ENCODE measurements at regions not wholly inside any gene's neighbourhood (a gene's known extent, or its start where the extent isn't known, plus 50 kb on each side); places are given as distances from the start of the nearest gene placed in this dataset.

DNA sequence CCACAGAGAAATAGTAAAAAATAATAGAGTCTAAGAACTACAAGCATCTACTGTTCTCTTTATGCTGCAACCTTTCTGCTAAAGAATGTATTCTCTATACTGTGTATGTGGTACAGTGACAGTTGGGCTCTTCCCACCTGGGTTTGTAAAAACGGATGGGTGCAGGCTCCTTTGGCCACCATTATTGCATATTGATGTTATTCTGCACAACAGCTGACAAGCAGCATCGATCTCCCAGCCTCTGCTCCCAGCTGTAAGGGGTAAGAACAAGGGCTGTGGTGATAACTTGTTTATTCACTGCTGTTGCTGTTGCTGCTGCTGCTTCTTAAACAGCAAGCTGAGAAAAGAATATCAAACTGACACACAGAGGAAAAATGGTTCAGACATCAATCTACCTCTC, 56.1 kb downstream of the KCNRG start:
- DNase-seq (ENCODE audit: low read depth in 2 of 2): no peak

GRCh38 chr13:50072676-50073075, 57.4 kb downstream of the KCNRG start:
- no peak for DNase-seq (ENCODE audit: low read depth in 2 of 2)

DNA sequence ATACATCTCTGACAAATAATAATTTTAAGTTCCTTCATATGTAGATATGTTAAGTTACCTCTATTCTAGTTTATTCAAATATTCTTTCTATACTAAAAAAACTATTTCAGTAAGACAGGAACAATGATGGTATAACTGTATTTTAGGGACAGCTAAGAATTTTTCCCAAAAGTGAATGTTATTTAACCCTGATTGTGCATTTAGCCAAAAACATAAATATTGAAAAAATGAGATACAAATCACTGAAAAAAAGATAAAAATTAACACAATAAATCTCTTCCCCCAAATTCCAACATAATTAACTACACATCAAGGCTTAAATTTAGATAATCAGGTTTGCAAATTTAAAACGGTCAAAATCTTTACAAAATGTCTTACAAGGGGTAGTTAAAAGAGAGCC, 58.1 kb downstream of the KCNRG start:
- no peak for DNase-seq (ENCODE audit: low read depth in 2 of 2)

GRCh38 chr13:50074843-50075242, 59.6 kb downstream of the KCNRG start:
- DNase-seq (ENCODE audit: low read depth in 2 of 2): no peak

- no peak for DNase-seq (ENCODE audit: low read depth in 2 of 2)
Measured at GRCh38 chr13:50075619-50076097, 60.4 kb downstream of the KCNRG start.

DNA sequence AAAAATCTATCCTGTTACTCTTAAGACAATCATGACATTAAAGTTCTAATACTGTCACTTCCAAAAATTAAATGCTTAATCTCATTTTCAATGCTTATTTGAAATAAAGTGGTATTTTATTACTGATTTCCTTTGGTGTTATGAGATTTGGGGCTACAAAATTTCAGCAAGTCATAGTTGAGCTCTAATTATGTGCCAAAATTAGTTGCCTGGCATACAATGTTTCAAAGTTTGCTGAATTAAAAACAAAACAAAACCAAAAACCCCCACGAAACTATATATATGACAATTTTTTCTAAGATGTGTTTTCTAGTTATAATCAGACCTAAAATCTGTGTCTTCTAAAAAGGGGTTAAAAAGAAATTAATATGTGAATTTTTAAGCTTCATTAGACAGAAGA, 62.2 kb downstream of the KCNRG start:
- DNase-seq (ENCODE audit: low read depth in 2 of 2): no peak

GRCh38 chr13:50078231-50078894, 63.1 kb downstream of the KCNRG start:
- no peak for DNase-seq (ENCODE audit: low read depth in 2 of 2)

- no peak for DNase-seq (ENCODE audit: low read depth in 2 of 2)
Measured at GRCh38 chr13:50078895-50079654, 63.8 kb downstream of the KCNRG start.

DNA sequence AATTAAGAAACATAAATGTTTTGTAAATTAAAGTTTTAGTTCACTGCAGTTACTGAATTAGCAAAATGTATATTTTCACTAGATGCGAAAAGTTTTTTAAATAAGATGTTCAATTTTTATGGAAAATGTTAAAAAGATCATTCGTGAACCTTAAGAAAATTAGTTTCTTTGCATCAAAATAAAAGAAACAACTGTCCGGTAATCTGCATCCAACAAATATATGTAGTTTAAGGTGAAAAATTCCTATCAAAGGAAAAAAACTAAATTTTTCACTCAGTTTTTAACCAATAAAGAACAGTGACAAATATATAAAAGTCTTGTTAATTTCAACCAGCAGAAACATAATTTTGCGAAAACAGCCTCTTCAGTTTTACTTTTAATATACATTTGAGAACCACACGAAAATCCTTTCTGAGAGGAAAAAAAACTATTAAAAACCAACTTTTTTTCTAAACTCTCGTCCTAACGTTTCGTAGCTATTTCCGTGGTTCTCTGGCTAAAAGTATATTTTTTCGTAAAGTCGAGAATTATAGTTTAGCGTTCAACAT, 64.5 kb downstream of the KCNRG start:
- no peak for DNase-seq (ENCODE audit: low read depth in 2 of 2)

DNA sequence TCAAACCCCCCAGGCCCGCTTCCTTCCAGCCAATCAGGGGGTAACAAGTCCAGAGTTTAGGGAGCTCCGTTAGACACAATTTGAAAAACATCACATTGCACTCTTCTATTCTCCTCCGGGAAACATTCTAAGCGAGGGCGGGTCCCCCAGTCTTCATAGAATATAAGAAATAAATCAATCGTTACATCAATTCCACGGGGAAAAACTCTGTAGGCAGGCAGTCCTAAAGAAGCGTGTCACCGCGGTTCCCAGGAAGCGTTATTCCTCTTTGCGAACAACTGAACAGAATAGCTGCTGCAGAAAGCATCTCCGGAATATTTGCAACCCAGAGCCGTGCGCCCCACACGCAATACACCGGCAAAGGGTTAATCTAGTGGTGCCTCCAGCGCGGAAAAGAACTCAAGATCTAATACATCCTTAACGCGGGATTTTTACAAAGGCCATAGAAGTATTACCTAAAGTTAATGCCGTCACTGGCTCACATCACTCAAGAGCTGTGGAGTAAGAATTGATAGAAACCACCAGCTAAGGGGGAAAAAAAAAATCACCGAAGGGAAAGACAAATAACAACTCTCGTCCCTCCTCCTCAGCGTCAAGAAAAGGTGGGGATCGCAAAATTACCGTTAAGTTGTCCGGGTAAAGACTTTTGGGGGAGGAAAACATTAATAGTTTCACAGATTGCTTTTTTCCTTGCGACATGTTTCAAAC, 65.1 kb downstream of the KCNRG start:
- DNase-seq (ENCODE audit: low read depth in 2 of 2): no peak

- DNase-seq (ENCODE audit: low read depth in 2 of 2): no peak
Measured at GRCh38 chr13:50080911-50081678, 65.9 kb downstream of the KCNRG start.

DNA sequence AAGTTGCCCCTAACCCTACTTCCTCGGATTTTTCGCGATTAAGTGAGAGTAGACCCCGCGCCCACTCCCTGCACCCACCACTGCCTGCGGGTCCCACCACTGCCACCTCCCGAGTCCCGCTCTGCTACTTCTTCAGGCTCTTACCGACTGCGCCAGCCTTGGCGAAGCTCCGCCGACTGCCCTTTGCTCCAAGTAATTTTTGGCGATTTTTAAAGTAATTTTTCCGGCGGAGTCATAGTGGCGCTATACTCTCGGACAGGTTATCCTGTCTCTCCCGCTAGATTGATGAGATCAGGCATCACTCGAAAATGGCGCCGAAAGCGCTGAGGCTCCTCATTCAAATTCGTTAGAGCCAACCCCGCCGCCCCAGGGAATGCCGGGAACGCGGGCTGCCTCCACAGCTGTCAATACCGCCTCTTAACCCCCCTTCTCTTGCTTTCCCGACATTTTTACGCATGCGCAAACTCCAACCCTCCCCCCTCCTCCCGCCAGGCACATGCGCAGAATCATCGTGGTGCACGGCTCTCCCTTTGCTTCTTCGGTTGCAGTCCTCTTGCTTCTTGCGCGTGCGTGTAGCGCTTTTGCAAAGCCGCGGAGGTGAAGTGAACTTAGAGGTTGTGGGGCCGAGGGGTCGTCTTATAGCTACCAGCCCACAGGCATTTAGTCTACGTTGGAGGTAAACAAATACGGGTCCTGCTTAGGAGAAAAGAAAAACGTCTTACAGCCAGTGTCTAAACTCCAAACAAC, 66.6 kb downstream of the KCNRG start:
- DNase-seq (ENCODE audit: low read depth in 2 of 2): peak; percentile 98

GRCh38 chr13:50082426-50083281, 67.4 kb downstream of the KCNRG start:
- peak; percentile 40 to 42 for DNase-seq (ENCODE audit: low read depth in 2 of 2)

- peak; percentile 37 to 43 for DNase-seq (ENCODE audit: low read depth in 2 of 2)
Measured at GRCh38 chr13:50085063-50085462, 69.8 kb downstream of the KCNRG start.

DNA sequence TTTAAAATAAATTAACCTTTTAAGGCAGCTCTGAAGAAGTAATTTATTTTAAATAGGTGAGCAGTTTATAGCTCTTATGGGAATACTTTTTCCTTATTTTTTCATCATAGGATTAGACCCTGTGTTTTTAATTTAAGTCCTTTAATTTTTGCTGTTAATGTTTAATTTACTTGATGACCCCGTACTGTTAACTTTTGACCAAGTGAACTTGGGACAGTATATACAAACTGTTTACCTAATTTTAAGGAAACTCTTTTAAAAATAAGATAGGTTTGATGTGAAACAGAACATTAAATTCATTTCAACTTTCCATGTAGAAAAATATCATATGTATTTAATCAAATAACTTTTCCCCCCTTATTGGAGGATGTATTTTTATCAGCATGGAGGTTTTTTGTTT, 74.4 kb downstream of the KCNRG start:
- no peak for DNase-seq (ENCODE audit: low read depth in 2 of 2)

DNA sequence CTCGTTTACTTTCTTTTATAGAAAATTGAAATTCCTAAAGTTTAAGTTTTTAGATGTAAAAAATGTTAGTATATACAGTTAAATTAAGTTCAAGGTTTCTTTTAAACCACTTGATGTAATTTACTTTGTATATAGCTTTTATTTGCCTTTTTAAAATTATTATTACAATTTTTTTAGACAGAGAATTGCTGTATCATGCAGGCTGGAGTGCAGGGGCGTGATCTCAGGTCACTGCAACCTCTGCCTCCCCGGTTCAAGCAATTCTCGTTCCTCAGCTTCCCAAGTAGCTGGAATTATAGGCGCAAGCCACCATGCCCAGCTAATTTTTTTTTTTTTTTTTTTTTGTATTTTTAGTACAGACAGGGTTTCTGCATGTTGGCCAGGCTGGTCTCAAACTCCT, 75.0 kb downstream of the KCNRG start:
- DNase-seq (ENCODE audit: low read depth in 2 of 2): no peak

- DNase-seq (ENCODE audit: low read depth in 2 of 2): no peak
Measured at GRCh38 chr13:50094615-50095293, 79.5 kb downstream of the KCNRG start.

- DNase-seq (ENCODE audit: low read depth in 2 of 2): no peak
Measured at GRCh38 chr13:50098693-50099092, 83.4 kb downstream of the KCNRG start.

GRCh38 chr13:50099473-50099872, 84.2 kb downstream of the KCNRG start:
- DNase-seq (ENCODE audit: low read depth in 2 of 2): no peak

Measured in fibroblast of skin of left quadriceps (primary cell).